ENCODE measurements at regions not wholly inside any gene's neighbourhood (a gene's known extent, or its start where the extent isn't known, plus 50 kb on each side); places are given as distances from the start of the nearest gene placed in this dataset.
"Not testable (repeated sequence)": the region's sequence is repeated elsewhere in the genome, so short reads cannot be mapped to it uniquely, and the experiment has no call there.

DNA sequence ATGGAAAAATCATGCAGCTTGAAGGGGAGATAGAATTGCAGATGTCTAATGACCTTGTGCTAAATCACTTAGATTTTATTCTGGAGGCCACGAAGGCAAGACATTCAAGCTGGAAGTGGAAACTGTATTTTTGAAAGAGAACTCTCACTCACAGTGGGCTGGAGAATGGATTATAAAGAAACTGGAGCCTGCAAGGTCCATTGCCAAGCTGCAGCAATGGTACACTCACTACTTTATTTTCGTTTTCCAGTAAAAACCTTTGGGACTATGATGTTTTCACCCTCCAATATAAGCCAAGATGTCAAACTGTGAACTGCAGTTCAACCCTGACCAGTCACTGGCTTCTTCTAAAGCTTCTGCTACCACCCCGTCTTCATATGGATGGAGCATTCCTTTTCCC lies 62.0 kb downstream of the SKIDA1 start:
- DNase-seq = no peak

DNA sequence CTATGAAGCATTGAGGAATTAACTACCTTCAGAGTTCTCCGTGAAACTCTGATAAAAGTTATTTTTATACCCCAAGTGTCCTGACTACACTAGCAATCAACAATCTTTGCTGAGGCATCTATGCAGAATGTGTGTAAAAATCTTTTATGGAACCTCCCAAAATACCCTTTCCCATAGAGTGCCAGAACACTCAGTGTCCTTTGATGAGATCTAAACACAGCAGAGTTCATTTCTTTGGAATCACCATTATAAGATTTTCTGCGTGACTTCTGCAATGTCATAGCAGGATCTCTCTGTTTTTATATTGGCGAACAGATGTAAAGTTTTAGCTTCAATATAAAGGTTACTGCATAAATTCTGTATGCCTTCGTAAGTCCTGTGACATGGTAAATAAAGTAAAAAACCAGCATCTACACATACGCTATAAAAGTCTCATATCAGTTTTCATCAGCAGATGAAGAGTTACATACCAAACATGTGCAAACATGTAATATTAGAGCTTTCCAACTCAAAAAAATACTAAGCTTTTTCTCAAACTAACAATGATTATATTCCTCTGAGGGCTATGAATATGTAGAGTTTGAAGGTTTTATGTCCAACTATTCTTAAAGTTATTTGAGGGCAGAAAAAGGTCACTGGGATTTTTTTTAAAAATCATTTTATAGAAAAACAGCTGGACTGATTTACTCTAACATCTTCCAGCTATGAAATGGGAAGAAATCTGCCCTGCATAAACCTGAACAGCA lies 67.2 kb downstream of the SKIDA1 start:
- no peak for DNase-seq

DNA sequence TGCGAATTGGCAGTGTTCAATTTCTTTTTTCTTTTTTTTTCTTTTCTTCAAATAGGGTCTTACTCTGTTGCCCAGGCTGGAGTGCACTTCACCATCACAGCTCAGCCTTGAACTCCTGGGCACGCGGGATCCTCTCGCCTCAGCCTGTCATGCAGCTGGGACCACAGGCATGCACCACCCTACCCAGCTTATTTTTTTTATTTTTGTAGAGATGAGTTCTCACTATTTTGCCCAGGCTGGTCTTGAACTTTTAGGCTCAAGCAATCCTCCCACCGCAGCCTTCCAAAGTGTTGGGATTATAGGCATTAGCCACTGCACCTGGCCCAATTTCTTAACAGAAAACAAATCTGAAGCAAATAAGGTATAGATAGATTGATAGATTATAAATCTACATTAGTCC lies 69.3 kb downstream of the SKIDA1 start:
- DNase-seq = no peak

DNA sequence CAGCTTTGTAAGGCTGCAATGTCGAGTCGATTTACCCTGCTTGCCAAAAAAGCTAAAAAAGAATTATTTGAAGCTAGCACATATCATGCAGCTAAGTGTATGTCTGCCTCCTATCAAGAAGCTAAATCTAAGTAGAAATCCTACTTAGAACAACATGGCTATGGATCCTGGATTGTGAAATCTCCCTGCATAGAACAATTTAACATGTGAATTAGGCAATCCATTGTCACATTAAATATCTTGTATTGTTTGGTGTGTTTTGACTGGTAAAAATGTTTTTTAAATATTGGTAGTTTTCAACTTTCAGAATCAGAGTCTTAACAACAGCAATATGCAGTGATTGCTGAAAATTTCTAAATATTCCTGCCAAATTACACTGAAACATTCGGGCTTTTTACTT lies 73.3 kb downstream of the SKIDA1 start:
- no peak for DNase-seq

DNA sequence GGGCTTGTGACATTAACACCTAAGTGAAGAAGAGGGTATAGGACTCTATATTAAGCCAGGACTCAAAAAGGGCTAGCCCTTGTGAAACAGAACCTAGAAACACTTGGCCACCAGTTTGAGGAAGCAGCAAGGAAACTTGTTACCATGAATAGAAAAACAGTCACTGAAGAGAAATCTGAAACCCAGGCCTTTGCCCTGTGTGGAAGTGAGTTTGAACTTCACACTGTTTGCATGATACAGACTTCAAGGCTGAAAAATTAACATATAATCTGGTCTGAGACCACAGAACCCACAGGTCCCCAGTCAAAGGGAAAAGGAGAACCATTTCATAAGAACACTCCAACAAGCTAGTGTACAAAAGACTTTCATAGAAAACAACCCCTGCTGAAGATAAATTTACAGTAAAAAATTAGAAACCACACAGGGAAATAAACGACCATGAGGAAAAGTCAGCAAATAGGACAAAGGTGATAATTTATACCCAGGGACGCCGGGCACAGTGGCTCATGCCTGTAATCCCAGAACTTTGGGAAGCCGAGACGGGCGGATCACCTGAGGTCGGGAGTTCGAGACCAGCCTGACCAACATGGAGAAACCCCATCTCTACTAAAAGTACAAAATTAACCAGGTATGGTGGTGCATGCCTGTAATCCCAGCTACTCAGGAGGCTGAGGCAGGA lies 76.1 kb downstream of the SKIDA1 start:
- DNase-seq = no peak

DNA sequence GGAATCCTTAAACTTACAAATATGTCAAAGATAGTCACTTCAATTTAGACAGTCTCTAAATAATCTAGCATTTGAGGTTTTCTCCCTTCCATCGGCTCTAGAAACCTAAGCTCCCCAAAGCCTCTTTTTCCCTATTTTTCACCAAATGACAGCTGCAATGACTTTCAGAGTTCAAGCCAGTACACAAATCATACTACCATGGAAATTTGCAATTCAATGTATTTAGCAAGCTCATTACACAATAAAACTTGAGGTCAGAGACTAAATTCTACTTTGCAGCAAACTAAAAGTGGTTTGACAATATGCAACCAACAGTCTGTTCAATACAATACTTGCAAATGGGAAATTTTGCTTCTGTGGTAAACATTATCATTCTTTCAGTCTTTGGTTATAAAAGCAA lies 80.3 kb downstream of the SKIDA1 start:
- DNase-seq = no peak

GRCh38 chr10:21441625-21442024 lies 83.9 kb downstream of the SKIDA1 start:
- DNase-seq = no peak

- not testable (repeated sequence) for DNase-seq
Observed at GRCh38 chr10:21438914-21439313, 86.6 kb downstream of the SKIDA1 start.

GRCh38 chr10:21437770-21438382 lies 87.6 kb downstream of the SKIDA1 start:
- no peak for DNase-seq

- DNase-seq = no peak
Observed at GRCh38 chr10:21432266-21432665, 93.2 kb downstream of the SKIDA1 start.

- DNase-seq = no peak
Observed at GRCh38 chr10:21431799-21432198, 93.7 kb downstream of the SKIDA1 start.

DNA sequence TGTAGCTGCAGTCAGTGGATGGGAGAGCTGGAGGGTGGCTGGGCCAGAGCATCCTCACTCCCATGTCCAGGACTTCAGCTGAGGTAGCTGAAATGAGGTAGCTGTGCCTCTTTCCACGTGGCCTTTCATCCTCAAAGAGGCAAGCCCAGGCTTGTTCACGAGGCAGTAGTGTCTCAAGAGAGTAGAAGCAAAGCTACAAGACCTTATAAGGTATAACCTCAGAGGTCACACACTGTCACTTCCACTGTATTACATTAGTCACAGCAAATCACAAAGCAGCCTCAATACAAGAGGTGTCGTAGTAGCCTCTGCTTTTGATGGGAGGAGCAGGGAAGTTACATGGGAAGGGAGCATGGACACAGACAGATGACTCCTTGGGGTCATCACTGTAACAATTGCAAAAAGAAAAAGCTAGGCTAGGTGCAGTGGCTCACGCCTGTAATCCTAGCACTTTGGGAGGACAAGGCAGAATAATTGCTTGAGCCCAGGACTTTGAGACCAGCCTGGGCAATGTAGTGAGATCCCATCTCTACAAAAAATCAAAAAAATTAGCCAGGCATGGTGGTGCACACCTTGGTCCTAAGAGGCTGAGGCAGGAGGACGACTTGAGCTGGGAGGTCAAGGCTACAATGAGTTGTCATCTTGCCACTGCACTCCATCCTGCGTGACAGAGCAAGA lies 97.5 kb downstream of the SKIDA1 start:
- no peak for DNase-seq

DNA sequence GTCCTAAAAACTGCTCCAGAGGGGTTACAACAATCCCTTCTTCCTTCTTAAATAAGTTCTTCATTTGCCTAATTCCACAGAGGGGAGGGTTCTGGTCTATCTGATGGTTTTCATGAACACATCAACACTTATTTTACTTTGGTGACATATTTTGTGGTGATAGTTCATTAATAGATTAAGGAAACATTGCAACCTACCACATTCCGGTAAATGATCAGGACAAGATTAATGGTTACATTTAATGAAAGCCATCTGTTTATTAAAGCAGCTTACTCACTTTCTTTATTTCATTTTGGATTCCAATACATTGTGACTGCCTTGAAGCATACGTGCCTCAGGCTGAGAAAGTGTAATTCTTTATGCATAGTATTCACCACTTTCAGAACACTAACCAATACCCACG lies 101.0 kb downstream of the SKIDA1 start:
- no peak for DNase-seq

DNA sequence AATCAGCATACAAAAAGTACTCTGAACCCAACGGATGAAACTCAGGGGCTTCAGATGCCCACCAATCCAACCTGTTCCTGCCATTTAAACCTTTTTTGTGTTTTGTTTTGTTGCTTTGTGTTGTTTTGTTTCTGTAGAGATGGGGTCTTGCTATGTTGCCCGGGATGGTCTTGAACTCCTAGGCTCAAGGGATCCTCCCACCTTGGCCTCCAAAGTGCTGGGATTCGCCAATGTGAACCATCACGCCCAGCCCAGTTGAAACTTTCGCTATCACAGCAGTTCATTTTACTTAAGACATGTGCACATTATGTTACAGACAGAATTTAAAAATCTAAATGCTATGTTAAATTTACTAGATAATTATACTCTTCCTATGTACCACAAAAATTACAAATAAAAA lies 101.6 kb downstream of the SKIDA1 start:
- no peak for DNase-seq

- no peak for DNase-seq
Observed at GRCh38 chr10:21423338-21423737, 102.1 kb downstream of the SKIDA1 start.

DNA sequence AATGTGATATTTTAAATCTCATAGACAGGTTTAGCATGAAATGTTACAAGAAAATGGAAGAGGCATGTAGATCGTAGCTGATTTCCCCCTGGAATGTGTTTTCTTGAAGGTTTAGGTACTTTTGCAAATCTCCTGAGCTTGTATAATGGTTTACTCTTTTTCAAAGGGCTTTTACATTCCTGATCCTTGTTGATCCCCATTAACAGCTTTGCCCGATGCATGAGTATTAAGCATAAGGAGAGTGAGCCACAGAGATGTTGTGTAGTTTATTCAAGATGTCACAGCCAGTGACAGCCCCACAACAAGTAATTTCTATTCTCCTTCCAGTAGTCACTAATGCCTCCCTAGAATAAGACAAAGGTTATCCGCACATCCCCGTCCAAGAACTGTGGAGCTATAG lies 103.7 kb downstream of the SKIDA1 start:
- DNase-seq = no peak

DNA sequence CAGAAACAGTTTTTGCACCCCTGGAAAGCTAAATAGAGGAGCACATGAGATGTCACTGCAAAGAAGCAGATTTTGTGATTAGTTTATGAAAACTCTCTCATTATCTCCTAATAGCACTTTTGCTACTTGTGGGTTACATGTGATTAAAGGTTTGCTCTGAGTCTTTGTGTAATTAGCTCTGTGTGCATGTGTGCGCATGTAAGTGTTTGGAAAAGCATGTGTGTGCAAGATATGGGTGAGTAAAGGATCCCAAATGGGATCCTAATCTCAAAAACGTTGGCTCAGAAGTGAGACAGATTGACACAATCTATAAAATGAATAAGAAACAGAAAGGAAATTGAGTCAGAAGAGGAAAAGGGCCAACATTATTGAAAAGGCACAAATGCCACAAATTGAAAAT lies 104.5 kb downstream of the SKIDA1 start:
- no peak for DNase-seq

DNA sequence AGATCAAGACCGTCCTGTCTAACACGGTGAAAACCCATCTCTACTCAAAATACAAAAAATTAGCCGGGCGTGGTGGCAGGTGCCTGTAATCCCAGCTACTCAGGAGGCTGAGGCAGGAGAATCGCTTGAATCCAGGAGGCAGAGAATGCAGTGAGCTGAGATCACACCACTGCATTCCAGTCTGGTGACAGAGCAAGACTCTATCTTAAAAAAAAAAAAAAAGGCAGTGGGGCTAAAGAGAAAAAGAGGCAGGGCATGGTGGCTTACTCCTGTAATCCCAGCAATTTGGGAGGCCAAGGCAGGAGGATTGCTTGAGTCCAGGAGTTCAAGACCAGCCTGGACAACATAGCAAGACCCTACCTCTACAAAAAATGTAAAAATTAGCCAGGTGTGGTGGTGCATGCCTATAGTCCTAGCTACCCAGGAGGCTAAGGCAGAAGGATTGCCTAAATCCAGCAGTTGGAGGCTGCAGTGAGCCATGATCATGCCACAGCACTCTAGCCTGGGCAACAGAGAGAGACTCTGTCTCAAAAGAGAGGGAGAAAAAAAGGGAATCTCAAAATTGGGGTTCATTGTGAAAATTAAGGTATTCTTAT lies 106.4 kb downstream of the SKIDA1 start:
- not testable (repeated sequence) for DNase-seq

DNA sequence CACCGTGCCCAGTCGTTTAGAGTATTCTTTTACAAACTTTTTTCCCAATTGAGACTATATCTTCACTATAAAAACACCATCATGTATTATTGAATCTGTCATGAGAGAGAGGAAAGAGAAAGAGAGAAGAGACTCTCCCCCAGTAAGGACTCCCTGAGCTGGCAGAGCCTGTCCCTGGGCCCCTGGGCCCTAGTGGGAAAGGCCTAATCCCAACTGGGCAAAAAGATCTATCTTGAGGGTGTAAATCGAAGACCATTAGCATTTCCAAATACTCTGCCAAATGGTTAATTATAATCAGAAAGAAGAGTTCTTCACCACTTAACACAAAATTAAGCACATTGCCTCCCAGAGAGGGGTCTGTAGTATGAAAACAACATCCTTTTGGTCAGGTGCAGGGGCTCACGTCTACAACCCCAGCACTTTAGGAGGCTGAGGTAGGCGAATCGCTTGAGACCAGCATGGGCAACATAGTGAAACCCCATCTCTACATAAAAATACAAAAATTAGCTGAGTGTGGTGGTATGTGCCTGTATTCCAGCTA lies 108.2 kb downstream of the SKIDA1 start:
- no peak for DNase-seq

GRCh38 chr10:21413680-21414079 lies 111.8 kb downstream of the SKIDA1 start:
- no peak for DNase-seq

GRCh38 chr10:21413268-21413667 lies 112.2 kb downstream of the SKIDA1 start:
- no peak for DNase-seq

DNA sequence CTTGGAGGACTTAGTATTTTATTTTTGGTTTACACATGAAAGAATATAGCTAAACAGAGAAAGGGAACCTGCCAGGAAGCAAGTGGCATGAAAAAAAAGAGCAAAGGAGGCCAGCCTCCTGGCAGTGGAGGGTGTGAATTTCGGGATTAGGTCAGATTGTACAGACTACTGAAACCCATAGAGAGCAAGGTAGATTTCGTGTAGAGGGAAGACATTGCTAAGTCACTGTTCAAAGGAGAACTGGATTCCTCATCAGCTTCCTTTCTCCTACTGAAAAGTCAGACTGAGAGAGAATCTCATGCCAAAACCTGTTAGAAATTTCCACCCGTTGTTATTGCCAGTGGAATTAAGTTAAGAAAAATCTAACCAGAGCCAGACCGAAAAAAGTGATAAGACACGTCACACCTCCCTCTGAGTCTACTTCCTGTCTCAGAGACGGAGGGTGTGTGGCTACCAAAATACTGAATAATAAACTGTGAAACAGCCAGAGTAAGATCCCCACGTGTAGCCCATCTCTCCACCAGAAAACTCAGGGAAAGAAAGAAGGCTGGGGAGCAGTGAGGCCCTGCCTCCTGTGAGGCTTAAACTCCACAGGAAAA lies 118.8 kb downstream of the SKIDA1 start:
- no peak for DNase-seq

DNA sequence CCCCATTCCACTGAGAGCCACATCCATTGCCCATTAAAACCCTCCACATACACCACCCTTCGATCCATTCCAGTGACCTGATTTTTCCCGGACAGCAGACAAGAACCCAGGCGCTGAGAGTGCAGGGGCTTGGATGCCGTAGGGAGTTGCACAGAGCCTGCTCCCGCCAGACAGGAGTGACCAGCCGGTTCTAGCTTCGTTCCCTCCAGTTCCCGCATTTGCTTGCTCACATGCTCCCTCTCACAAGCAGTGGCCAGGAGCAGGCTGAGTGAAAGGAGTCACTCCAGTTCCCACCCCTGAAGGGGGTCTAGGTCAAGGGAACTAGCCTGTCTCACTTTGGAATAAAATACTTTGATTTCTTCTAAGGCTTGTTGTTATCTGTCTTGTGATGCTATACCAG lies 119.5 kb downstream of the SKIDA1 start:
- DNase-seq = no peak
